Transverse colon (tissue), 4 donors: ENCODE measurements at regions not wholly inside any gene's neighbourhood (a gene's known extent, or its start where the extent isn't known, plus 50 kb on each side); places are given as distances from the start of the nearest gene placed in this dataset.

Source experiments
- CTCF ChIP-seq, 5 experiments: fragments of 200-600 bp in 3 of 5; fragments of 450-650 bp in 2 of 5; sonication (generic) in 3 of 5; IDR thresholded peaks; 1 replicate in 2 of 5; 2 replicates in 3 of 5; pipeline ENCODE4 v1.5.1; 2016 to 2017; ENCODE audit warnings: antibody characterized with exemption in 5 of 5, inconsistent platforms in 3 of 5, mild to moderate bottlenecking in 2 of 5, moderate library complexity in 1 of 5
- EP300 ChIP-seq: sonication (generic); formaldehyde crosslinking; IDR thresholded peaks from one replicate; pipeline ENCODE4 v1.6.1; 2017; ENCODE audit warnings: antibody characterized with exemption, low read depth
- POLR2A ChIP-seq: fragments of 450-650 bp; IDR thresholded peaks from one replicate; pipeline ENCODE4 v1.6.1; 2016; ENCODE audit warnings: antibody characterized with exemption, mild to moderate bottlenecking, moderate library complexity
- POLR2AphosphoS5 ChIP-seq, 3 donors: sonication (generic); formaldehyde crosslinking; IDR thresholded peaks; one replicate each; pipeline ENCODE4 v1.6.1; 2016; ENCODE audit warnings: antibody characterized with exemption in 3 of 3

- TF ChIP-seq CTCF (IDR thresholded peaks at IDR 0.05) (no peak), POLR2A (no peak), POLR2AphosphoS5 (IDR thresholded peaks at IDR 0.05) (no peak), EP300 (no peak)
Measured at GRCh38 chr6:6746970-6747338, 158.4 kb downstream of the LY86 start.
